ENCODE measurements at regions not wholly inside any gene's neighbourhood (a gene's known extent, or its start where the extent isn't known, plus 50 kb on each side); places are given as distances from the start of the nearest gene placed in this dataset.

GRCh38 chr9:17870722-17871121 is 291.9 kb downstream of the SH3GL2 start:
- TF ChIP-seq EP300 (IDR thresholded peaks at IDR 0.05) (no peak), CEBPB (IDR thresholded peaks at IDR 0.05) (no peak), HOXB13 (CRISPR knock-in tag; IDR thresholded peaks at IDR 0.05; ENCODE audit: low read depth) (no peak), MAZ (IDR thresholded peaks at IDR 0.05; ENCODE audit: borderline replicate concordance, low read depth, low read length) (no peak), RAD21 (conservative IDR thresholded peaks at IDR 0.05 in 1 of 2, IDR thresholded peaks at IDR 0.05 in 1 of 2) (no peak), SMC3 (IDR thresholded peaks at IDR 0.05) (no peak), CTCF (IDR thresholded peaks at IDR 0.05) (no peak), MYC (IDR thresholded peaks at IDR 0.05; ENCODE audit: borderline replicate concordance, low read length) (no peak), NR3C1 (IDR thresholded peaks at IDR 0.05) (no peak)
- TF ChIP-seq, protein P1, sequence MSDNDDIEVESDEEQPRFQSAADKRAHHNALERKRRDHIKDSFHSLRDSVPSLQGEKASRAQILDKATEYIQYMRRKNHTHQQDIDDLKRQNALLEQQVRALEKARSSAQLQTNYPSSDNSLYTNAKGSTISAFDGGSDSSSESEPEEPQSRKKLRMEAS (IDR thresholded peaks at IDR 0.05), result no peak
- TF ChIP-seq, protein P2, sequence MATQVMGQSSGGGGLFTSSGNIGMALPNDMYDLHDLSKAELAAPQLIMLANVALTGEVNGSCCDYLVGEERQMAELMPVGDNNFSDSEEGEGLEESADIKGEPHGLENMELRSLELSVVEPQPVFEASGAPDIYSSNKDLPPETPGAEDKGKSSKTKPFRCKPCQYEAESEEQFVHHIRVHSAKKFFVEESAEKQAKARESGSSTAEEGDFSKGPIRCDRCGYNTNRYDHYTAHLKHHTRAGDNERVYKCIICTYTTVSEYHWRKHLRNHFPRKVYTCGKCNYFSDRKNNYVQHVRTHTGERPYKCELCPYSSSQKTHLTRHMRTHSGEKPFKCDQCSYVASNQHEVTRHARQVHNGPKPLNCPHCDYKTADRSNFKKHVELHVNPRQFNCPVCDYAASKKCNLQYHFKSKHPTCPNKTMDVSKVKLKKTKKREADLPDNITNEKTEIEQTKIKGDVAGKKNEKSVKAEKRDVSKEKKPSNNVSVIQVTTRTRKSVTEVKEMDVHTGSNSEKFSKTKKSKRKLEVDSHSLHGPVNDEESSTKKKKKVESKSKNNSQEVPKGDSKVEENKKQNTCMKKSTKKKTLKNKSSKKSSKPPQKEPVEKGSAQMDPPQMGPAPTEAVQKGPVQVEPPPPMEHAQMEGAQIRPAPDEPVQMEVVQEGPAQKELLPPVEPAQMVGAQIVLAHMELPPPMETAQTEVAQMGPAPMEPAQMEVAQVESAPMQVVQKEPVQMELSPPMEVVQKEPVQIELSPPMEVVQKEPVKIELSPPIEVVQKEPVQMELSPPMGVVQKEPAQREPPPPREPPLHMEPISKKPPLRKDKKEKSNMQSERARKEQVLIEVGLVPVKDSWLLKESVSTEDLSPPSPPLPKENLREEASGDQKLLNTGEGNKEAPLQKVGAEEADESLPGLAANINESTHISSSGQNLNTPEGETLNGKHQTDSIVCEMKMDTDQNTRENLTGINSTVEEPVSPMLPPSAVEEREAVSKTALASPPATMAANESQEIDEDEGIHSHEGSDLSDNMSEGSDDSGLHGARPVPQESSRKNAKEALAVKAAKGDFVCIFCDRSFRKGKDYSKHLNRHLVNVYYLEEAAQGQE (IDR thresholded peaks at IDR 0.05), result no peak

Measured in A549 (cell line).